ENCODE measurements at regions not wholly inside any gene's neighbourhood (a gene's known extent, or its start where the extent isn't known, plus 50 kb on each side); places are given as distances from the start of the nearest gene placed in this dataset.

DNA sequence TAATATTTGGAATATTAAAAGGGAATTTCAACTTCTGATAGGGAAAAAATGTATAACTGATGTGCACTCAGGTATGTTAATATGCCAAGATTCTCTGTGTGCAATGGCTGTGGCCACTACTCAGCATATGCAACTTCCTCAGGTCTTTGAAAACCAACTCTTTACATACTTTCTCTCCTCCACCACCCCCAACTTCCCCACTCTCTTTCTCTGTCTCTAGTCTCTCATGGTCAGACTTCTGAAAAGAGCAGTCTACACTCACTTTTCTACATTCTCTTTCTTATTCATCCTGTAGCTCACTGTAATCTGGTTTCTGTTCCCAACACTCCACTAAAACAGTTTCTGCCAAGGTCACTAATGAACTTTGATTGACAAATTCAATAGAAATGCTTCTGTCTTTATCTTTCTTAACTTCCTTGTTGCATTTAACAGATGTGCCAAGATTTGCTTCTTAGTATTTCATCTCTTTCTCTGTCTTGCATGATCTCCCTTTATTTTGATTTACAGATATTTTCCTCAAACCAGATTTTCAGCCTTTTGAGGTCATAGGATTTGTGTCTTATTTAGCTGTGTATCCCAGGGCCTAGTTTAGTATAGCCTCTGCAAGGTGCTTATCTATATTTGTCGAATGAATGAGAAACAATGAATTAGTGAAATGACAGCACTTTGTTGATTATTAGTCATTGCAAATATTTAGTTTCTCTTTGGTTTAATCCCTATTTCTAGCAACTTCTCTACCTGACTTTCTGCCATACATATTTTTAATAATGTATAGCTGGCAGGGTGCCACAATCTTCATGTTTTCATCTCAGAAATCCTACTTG lies 168.9 kb downstream of the LMO4 start:
- TF ChIP-seq, protein P1, sequence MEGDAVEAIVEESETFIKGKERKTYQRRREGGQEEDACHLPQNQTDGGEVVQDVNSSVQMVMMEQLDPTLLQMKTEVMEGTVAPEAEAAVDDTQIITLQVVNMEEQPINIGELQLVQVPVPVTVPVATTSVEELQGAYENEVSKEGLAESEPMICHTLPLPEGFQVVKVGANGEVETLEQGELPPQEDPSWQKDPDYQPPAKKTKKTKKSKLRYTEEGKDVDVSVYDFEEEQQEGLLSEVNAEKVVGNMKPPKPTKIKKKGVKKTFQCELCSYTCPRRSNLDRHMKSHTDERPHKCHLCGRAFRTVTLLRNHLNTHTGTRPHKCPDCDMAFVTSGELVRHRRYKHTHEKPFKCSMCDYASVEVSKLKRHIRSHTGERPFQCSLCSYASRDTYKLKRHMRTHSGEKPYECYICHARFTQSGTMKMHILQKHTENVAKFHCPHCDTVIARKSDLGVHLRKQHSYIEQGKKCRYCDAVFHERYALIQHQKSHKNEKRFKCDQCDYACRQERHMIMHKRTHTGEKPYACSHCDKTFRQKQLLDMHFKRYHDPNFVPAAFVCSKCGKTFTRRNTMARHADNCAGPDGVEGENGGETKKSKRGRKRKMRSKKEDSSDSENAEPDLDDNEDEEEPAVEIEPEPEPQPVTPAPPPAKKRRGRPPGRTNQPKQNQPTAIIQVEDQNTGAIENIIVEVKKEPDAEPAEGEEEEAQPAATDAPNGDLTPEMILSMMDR (IDR thresholded peaks at IDR 0.05; ENCODE audit: insufficient read depth, low read length), result no peak
- TF ChIP-seq GABPA (IDR thresholded peaks at IDR 0.05; ENCODE audit: low read depth) (no peak), SPI1 (IDR thresholded peaks at IDR 0.05; ENCODE audit: borderline replicate concordance, low read depth) (no peak), POLR2AphosphoS5 (IDR thresholded peaks at IDR 0.05; ENCODE audit: low read depth) (no peak)

All from HL-60 (cell line).